ENCODE measurements at regions not wholly inside any gene's neighbourhood (a gene's known extent, or its start where the extent isn't known, plus 50 kb on each side); places are given as distances from the start of the nearest gene placed in this dataset.
"Not testable (repeated sequence)": the region's sequence is repeated elsewhere in the genome, so short reads cannot be mapped to it uniquely, and the experiment has no call there.

GRCh38 chr2:95702471-95702870, 110.7 kb downstream of the TRIM43 start:
- in situ Hi-C loops (cut with MboI; ENCODE audit: low sequenced_read_pairs, unreplicated experiment), result no loop called here
- TF ChIP-seq, protein P1, sequence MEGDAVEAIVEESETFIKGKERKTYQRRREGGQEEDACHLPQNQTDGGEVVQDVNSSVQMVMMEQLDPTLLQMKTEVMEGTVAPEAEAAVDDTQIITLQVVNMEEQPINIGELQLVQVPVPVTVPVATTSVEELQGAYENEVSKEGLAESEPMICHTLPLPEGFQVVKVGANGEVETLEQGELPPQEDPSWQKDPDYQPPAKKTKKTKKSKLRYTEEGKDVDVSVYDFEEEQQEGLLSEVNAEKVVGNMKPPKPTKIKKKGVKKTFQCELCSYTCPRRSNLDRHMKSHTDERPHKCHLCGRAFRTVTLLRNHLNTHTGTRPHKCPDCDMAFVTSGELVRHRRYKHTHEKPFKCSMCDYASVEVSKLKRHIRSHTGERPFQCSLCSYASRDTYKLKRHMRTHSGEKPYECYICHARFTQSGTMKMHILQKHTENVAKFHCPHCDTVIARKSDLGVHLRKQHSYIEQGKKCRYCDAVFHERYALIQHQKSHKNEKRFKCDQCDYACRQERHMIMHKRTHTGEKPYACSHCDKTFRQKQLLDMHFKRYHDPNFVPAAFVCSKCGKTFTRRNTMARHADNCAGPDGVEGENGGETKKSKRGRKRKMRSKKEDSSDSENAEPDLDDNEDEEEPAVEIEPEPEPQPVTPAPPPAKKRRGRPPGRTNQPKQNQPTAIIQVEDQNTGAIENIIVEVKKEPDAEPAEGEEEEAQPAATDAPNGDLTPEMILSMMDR (IDR thresholded peaks at IDR 0.05; ENCODE audit: borderline replicate concordance, control extremely low read depth, extremely low read depth, insufficient read depth, missing control alignments), result no peak
- DNase-seq (ENCODE audit: low spot score), result no peak

DNA sequence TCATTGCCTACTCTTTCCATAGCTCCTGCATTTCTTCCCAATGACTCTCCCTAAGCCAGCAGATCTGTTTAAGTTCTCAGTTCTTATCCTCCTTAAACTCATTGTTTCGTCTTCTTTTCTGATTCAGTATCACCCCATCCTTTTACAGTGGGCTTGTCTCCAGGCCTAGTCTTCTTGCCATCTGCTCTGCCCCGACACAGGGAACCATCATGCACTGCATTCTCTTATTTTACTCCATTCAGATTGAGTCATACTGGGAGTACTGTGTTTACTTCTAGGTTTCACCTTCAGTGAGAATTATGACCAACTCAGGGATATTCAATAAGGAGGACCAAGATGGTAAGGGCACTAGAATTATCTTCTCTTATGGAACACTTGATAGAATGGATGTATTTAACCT, 115.4 kb downstream of the TRIM43 start:
- DNase-seq (ENCODE audit: low spot score); in situ Hi-C loops (cut with MboI; ENCODE audit: low sequenced_read_pairs, unreplicated experiment): not testable (repeated sequence)

DNA sequence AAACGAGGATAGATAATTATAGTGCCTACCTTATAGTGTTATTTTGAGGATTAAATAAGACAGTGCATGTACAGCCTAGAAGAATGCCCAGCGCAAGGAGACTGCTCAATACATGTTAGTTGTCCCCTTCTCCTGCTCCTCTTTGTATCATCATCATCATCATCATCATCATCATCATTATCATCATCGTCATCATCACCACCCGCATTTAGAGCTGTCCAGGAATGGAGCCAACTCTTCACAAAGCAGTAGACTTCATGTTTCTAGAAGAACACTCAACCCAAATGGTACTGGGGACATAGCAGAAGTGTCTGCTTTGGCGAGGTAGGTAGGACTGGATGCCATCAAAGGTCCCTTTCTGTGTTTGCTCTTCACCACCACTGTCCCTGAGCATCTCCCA, 116.0 kb downstream of the TRIM43 start:
- no peak for DNase-seq (ENCODE audit: low spot score)
- TF ChIP-seq, protein P1 (IDR thresholded peaks at IDR 0.05; ENCODE audit: borderline replicate concordance, control extremely low read depth, extremely low read depth, insufficient read depth, missing control alignments), result no peak
- in situ Hi-C loops (cut with MboI; ENCODE audit: low sequenced_read_pairs, unreplicated experiment), result no loop called here

- in situ Hi-C loops (cut with MboI; ENCODE audit: low sequenced_read_pairs, unreplicated experiment), result no loop called here
- no peak for DNase-seq (ENCODE audit: low spot score)
- TF ChIP-seq, protein P1 (IDR thresholded peaks at IDR 0.05; ENCODE audit: borderline replicate concordance, control extremely low read depth, extremely low read depth, insufficient read depth, missing control alignments), result no peak
Measured at GRCh38 chr2:95709831-95710230, 118.0 kb downstream of the TRIM43 start.

- in situ Hi-C loops (cut with MboI; ENCODE audit: low sequenced_read_pairs, unreplicated experiment); DNase-seq (ENCODE audit: low spot score): not testable (repeated sequence)
Measured at GRCh38 chr2:95713470-95714177, 121.8 kb downstream of the TRIM43 start.

- DNase-seq (ENCODE audit: low spot score); in situ Hi-C loops (cut with MboI; ENCODE audit: low sequenced_read_pairs, unreplicated experiment): not testable (repeated sequence)
Measured at GRCh38 chr2:95714398-95714797, 122.6 kb downstream of the TRIM43 start.

DNA sequence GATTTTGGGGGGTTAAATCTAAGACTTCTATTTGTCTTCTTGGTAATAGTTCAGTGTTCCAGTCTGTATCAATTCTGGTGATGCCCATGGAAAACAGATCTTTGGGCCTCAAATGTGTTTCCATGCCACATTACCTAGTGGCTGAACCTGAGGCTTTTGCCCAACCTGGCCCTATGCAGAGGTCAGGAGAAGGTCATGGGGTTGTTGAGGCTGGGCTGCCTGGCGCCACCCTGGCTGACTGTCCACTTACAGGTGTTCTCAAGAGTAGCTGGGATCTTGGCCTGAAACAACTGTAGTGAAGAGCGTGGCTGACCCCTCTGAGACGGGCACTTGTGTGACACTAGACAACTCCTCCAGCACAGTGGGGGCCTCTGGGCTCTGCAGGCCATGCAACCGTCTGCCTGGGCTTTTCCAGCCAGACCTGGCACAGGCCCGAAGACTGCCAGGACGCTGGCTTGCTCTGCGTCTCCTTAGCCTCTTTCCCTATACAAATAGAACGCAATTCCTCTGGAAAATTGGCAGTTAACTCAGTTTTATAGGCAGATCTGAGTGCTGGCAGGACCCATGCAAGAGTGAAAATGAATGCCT, 127.8 kb downstream of the TRIM43 start:
- in situ Hi-C loops (cut with MboI; ENCODE audit: low sequenced_read_pairs, unreplicated experiment), result no loop called here
- no peak for DNase-seq (ENCODE audit: low spot score)
- TF ChIP-seq, protein P1 (IDR thresholded peaks at IDR 0.05; ENCODE audit: borderline replicate concordance, control extremely low read depth, extremely low read depth, insufficient read depth, missing control alignments), result no peak

DNA sequence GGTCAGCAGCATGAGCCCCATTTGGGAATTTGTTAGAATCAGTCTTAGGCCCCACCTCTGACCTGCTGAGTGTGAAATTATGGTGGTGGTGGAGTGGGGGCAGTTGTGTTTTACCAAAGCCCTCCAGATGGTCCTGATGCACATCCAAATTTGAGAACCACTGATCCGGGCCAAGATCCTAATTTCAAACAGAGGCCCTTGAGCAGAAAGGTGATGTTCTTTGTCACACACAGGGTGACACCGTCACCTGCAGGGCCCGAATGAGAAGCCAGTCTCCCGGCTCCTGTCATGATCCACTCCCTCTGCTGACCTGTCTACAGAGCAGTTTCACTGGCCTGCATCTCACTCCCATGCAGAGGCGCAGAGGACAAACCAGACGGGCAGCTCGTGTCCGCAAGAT, 129.9 kb downstream of the TRIM43 start:
- DNase-seq (ENCODE audit: low spot score), result no peak

More for the DNA sequence above, 129.9 kb downstream of the TRIM43 start:
- in situ Hi-C loops (cut with MboI; ENCODE audit: low sequenced_read_pairs, unreplicated experiment), result no loop called here
- TF ChIP-seq, protein P1 (IDR thresholded peaks at IDR 0.05; ENCODE audit: borderline replicate concordance, control extremely low read depth, extremely low read depth, insufficient read depth, missing control alignments), result no peak
